Lower leg skin (tissue), 4 donors: ENCODE measurements at regions not wholly inside any gene's neighbourhood (a gene's known extent, or its start where the extent isn't known, plus 50 kb on each side); places are given as distances from the start of the nearest gene placed in this dataset.

Experiments used
- DNase-seq, 2 donors: peaks; one replicate each; pipeline ENCODE4 v3.0.0-alpha.2; 2019; ENCODE audit warnings: low spot score in 2 of 2
- H3K4me3 ChIP-seq: fragments of 200-600 bp; sonication (generic); 2 replicates; pipeline ENCODE4 v1.5.1; 2017; ENCODE audit warnings: mild to moderate bottlenecking, low read depth; ENCODE audit not compliant: poor library complexity, severe bottlenecking
- POLR2A ChIP-seq, 2 donors: fragments of 450-650 bp; IDR thresholded peaks; one replicate each; pipeline ENCODE4 v1.6.1; 2016 to 2017; ENCODE audit warnings: antibody characterized with exemption in 2 of 2, mild to moderate bottlenecking in 1 of 2, moderate library complexity in 1 of 2
- WGBS, 2 donors: methylation state at CpG; one replicate each; pipeline ENCODE4 v1.1.5; 2018; 5-methylcytosine and 5-hydroxymethylcytosine counted together
- intact Hi-C: fragments of 100-400 bp; cut with DNase I; formaldehyde crosslinking; loops from one replicate; pipeline ENCODE4 v1.15.0; 2023; ENCODE audit warnings: low total_unique reads
- TF ChIP-seq, protein P1 (sequence below), 3 donors: fragments of 450-650 bp; IDR thresholded peaks; one replicate each; pipeline ENCODE4 v1.5.1; 2016; ENCODE audit warnings: antibody characterized with exemption in 3 of 3, mild to moderate bottlenecking in 3 of 3, moderate library complexity in 2 of 3

DNA sequence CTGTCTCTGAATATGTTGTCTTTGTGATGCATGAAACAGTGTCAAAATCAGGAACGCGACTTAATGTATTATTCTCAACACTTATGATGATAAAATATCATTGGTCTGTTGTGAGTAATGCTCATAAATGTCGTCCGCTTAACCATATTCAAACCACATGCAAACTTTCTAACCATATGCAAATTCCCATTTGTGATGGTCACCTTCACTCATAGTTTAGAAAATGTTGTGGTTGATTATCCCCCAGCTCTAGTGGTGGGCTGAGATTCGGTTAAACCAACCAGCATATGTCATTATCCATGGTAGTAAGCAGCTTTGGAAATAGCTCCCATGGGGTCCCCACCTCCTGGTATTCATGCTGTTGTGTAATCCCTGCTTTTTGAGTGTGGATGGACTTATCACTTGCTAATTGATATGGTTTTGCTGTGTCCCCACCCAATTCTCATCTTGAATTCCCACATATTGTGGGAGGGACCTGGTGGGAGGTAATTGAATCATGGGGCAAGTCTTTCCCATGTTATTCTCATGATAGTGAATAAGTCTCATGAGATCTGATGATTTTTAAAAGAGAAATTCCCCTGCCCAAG lies 360.0 kb upstream of the TSHZ2 start:
- DNase-seq = no peak
- no peak for TF ChIP-seq POLR2A (IDR thresholded peaks at IDR 0.05)
- TF ChIP-seq, protein P1, sequence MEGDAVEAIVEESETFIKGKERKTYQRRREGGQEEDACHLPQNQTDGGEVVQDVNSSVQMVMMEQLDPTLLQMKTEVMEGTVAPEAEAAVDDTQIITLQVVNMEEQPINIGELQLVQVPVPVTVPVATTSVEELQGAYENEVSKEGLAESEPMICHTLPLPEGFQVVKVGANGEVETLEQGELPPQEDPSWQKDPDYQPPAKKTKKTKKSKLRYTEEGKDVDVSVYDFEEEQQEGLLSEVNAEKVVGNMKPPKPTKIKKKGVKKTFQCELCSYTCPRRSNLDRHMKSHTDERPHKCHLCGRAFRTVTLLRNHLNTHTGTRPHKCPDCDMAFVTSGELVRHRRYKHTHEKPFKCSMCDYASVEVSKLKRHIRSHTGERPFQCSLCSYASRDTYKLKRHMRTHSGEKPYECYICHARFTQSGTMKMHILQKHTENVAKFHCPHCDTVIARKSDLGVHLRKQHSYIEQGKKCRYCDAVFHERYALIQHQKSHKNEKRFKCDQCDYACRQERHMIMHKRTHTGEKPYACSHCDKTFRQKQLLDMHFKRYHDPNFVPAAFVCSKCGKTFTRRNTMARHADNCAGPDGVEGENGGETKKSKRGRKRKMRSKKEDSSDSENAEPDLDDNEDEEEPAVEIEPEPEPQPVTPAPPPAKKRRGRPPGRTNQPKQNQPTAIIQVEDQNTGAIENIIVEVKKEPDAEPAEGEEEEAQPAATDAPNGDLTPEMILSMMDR (IDR thresholded peaks at IDR 0.05) = no peak
- no peak overlapping the region for H3K4me3 ChIP-seq
- WGBS, 2 donors = 91 to 95% methylated on average over 5 of the region's 5 CpGs
- intact Hi-C loops = no loop called here

DNA sequence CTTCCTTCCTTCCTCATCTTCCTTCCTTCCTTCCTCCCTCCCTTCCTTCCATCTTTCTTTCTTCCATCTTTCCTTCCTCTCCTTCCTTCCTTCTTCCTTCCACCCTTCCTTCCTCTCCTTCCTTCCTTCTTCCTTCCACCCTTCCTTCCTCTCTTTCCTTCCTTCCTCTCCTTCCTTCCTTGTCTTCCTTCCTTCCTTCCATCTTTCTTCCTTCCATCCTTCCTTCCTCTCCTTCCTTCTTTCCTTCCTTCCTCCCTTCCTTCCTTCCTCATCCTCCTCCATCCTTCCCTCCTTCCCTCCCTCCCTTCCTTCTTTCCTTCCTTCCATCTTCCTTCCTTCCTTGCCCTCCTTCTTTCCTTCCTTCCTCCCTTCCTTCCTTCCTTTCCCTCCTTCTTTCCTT lies 361.4 kb upstream of the TSHZ2 start:
- H3K4me3 ChIP-seq = no peak overlapping the region
- no peak for DNase-seq
- intact Hi-C loops = no loop called here
- TF ChIP-seq POLR2A (IDR thresholded peaks at IDR 0.05) = no peak
- TF ChIP-seq, protein P1 (IDR thresholded peaks at IDR 0.05) = peak in 1 of 3 donors; percentile 38

DNA sequence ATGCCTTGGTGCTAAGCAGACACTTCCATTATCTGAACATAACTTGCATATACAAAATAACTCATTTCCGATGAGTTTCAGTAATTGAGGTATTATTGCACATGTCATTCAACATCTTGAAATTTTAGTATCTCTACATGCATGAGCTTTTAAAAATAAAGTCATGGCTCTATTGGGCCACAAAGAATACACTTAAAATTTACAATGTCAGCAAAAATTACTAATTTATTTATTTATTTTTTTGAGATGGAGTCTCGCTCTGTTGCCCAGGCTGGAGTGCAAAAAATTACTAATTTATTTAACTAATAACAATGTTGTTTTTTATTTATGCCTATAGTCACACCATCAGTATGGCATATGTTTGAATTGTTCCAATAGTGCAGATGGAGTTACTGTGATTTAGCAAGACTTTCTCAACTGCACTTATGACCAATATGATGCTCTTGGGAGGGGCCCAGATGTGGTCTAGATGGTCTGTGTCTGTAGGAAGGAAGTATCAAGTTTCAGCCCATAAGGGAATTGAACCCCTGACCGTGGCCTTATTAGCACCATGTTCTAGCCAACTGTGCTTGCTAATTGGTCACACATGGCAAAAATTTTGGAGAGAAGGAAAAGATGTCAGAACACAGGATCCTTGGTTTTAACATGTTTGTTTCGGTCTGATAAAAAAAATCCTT lies 370.7 kb upstream of the TSHZ2 start:
- no peak for TF ChIP-seq POLR2A (IDR thresholded peaks at IDR 0.05)
- TF ChIP-seq, protein P1 (IDR thresholded peaks at IDR 0.05) = no peak
- peak in 1 of 2 donors; percentile 38 for DNase-seq
- WGBS, 2 donors = 71 to 79% methylated on average over 4 of the region's 4 CpGs
- H3K4me3 ChIP-seq = no peak overlapping the region
- intact Hi-C loops = no loop called here

DNA sequence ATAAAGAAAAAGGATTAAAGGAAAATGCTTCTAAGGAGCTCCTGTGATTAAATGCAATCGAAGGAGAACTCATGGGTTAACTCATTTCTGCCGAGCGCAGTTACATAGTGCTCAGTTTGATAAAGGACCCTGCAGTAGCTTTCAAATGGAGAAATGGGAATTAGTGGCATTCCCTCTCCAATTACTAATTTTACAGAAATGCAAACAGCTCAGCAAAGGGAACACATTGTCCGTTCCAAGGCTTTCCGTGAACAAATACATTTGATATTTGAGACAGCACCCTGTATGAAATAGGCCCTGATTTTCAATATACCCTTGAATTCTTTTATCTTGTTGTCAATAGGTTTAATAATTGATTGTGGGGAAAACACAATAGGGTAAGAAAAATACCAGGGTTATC lies 375.9 kb upstream of the TSHZ2 start:
- no peak overlapping the region for H3K4me3 ChIP-seq
- TF ChIP-seq POLR2A (IDR thresholded peaks at IDR 0.05) = no peak
- TF ChIP-seq, protein P1 (IDR thresholded peaks at IDR 0.05) = no peak
- intact Hi-C loops = no loop called here
- DNase-seq = no peak
- 91 to 97% methylated on average over 5 of the region's 5 CpGs for WGBS, 2 donors

DNA sequence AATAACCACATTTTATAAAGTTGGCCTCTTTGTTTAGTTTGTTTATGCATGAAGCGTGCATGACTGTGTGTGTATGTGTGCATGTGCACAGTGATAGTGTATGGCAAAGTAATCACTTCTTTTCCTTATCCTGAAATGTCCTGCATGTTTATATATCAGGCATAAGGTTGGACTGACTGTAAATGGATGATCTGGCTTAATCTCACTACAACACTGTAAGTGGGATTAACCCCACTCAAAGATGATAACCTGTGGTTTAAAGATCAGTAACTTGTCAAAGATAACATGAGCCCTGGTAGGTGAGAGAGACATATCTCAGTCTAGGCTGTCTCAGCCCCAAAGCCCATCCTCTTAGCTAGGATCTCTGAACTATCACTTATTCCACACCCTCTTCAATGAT lies 376.6 kb upstream of the TSHZ2 start:
- WGBS, 2 donors = 84 to 93% methylated on average over 1 of the region's 1 CpG
- H3K4me3 ChIP-seq = no peak overlapping the region
- no peak for DNase-seq
- TF ChIP-seq, protein P1 (IDR thresholded peaks at IDR 0.05) = no peak
- TF ChIP-seq POLR2A (IDR thresholded peaks at IDR 0.05) = no peak
- intact Hi-C loops = no loop called here

DNA sequence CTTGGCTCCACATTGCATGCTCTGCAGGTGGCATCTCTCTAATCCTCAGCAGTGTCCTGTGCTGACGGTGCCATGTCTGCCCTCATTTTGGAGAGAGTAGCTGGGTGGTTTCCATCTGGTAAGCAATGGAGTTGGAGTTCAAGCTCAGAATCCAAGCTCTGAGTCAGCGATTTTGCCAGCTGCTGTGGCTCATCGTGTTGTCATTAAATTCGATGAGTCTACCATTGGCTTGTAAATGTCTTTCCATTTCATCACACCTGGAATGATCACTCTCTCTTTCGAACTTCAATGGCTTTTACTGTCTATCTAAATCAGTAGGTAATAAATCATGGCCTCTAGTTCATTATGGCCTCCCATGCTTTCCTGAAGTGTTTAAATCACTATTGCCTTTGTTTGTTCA lies 378.5 kb upstream of the TSHZ2 start:
- no peak for DNase-seq
- 37% methylated on average over 5 of the region's 5 CpGs for WGBS, 2 donors
- intact Hi-C loops = no loop called here
- no peak for TF ChIP-seq POLR2A (IDR thresholded peaks at IDR 0.05)
- TF ChIP-seq, protein P1 (IDR thresholded peaks at IDR 0.05) = no peak
- no peak overlapping the region for H3K4me3 ChIP-seq
